GM12865 (cell line): ENCODE measurements at regions not wholly inside any gene's neighbourhood (a gene's known extent, or its start where the extent isn't known, plus 50 kb on each side); places are given as distances from the start of the nearest gene placed in this dataset.

Source experiments
- DNase-seq: peaks from one replicate; pipeline ENCODE4 v3.0.0; 2010; ENCODE audit warnings: low read depth
- H3K4me3 ChIP-seq: 2 replicates; pipeline ENCODE4 v1.5.1; 2011; ENCODE audit warnings: mild to moderate bottlenecking, low read depth, low read length, control low read depth
- CTCF ChIP-seq: IDR thresholded peaks from 2 replicates; pipeline ENCODE4 v1.5.1; 2011; ENCODE audit warnings: low read length, control low read depth, low read depth, inconsistent platforms; ENCODE audit not compliant: insufficient read depth; ENCODE audit errors: missing control alignments

GRCh38 chr16:5449901-5450300, 352.3 kb upstream of the EEF2KMT start:
- no peak for DNase-seq
- no peak overlapping the region for H3K4me3 ChIP-seq
- TF ChIP-seq CTCF = no peak

- DNase-seq = no peak
- no peak for TF ChIP-seq CTCF
- H3K4me3 ChIP-seq = no peak overlapping the region
Observed at GRCh38 chr16:5448798-5449197, 351.2 kb upstream of the EEF2KMT start.

DNA sequence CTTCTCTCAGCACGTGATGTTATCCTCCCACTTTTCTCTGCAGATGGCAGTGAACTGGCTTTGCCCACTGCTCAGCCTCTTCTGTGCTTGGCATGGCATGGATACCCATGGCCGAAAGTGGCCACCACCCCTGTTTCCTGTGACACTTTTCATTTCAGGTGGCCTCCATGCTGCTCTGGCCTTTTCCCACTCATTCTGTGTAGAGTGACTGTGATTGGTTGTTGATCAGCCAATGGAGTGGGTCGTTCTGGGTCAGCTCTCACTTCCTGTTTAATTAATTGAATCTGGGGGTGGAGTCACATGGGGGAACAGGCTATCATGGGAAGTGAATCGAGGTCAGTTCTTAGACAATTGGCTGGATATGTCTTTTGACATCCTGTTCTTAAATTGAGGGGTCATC, 350.1 kb upstream of the EEF2KMT start:
- no peak overlapping the region for H3K4me3 ChIP-seq
- TF ChIP-seq CTCF = no peak
- no peak for DNase-seq

GRCh38 chr16:5446623-5447240, 349.1 kb upstream of the EEF2KMT start:
- no peak overlapping the region for H3K4me3 ChIP-seq
- no peak for DNase-seq
- no peak for TF ChIP-seq CTCF

DNA sequence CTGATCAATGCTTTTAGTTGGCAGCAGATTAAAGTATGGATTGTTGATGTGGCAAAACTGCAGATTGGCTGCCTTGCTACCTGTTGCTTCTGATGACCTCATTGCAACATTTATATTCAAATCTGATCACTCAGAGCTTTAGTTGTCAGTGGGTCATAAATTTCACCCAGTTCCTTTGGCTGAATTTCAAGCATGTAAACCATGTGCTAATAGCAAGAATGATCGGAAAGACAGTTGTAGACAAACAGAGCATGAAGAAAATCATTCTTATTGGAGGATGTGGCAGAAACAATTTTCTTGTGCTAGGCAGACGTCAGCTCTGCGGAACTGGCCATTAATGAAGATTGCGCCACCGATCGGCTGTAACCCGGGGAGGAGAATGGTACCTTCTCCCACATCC, 346.6 kb upstream of the EEF2KMT start:
- H3K4me3 ChIP-seq = no peak overlapping the region
- DNase-seq = no peak
- TF ChIP-seq CTCF = no peak

- H3K4me3 ChIP-seq = no peak overlapping the region
- DNase-seq = no peak
- TF ChIP-seq CTCF = no peak
Observed at GRCh38 chr16:5442986-5443385, 345.4 kb upstream of the EEF2KMT start.

DNA sequence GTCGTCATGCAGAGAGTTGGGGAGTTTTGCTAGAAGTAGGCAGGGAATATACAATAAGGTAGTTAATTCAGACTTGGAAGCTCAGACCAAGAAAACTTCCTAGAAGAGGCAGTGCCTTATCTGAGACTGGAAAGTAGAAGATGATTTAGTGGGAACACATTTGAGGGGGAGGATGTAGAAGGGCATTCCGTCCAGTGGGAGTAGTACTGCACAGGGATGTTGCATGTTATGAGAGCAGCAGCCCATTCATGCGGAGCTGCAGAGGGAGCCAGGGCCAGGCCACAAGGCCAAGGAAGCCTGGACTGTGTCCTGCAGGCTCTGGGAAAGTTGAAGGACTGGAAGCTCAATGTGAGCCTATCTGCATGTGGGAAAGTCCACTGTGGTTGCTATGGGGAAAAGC, 344.5 kb upstream of the EEF2KMT start:
- no peak for DNase-seq
- no peak overlapping the region for H3K4me3 ChIP-seq
- no peak for TF ChIP-seq CTCF
